ENCODE measurements at regions not wholly inside any gene's neighbourhood (a gene's known extent, or its start where the extent isn't known, plus 50 kb on each side); places are given as distances from the start of the nearest gene placed in this dataset.

- TF ChIP-seq EGR1 (IDR thresholded peaks at IDR 0.05) (no peak), YY1 (IDR thresholded peaks at IDR 0.05; ENCODE audit: low read depth) (no peak), RAD21 (IDR thresholded peaks at IDR 0.05; ENCODE audit: low read depth) (no peak), REST (IDR thresholded peaks at IDR 0.05; ENCODE audit: low read depth) (no peak), MAX (IDR thresholded peaks at IDR 0.05) (no peak), EP300 (IDR thresholded peaks at IDR 0.05; ENCODE audit: borderline replicate concordance) (no peak), CREB1 (IDR thresholded peaks at IDR 0.05; ENCODE audit: low read depth) (no peak)
Measured at GRCh38 chr3:174720717-174721116, 138.4 kb upstream of the NAALADL2 start.
